ENCODE measurements at regions not wholly inside any gene's neighbourhood (a gene's known extent, or its start where the extent isn't known, plus 50 kb on each side); places are given as distances from the start of the nearest gene placed in this dataset.

GRCh38 chr2:75311993-75312392 is 112.7 kb upstream of the TACR1 start:
- TF ChIP-seq EZH2phosphoT487 (IDR thresholded peaks at IDR 0.05) (no peak), CTCF (IDR thresholded peaks at IDR 0.05) (peak; percentile 46), EZH2 (IDR thresholded peaks at IDR 0.05) (no peak)

Measured in neural progenitor cell (in vitro differentiated cells).